GM18867 (cell line): ENCODE measurements at regions not wholly inside any gene's neighbourhood (a gene's known extent, or its start where the extent isn't known, plus 50 kb on each side); places are given as distances from the start of the nearest gene placed in this dataset.
"Not testable (repeated sequence)": the region's sequence is repeated elsewhere in the genome, so short reads cannot be mapped to it uniquely, and the experiment has no call there.

Experiments
- ATAC-seq: cut with Tn5 transposase; IDR thresholded peaks from one replicate; pipeline ENCODE4 v1.9.1; 2021; ENCODE audit warnings: mild to moderate bottlenecking, moderate library complexity; ENCODE audit not compliant: unreplicated experiment

DNA sequence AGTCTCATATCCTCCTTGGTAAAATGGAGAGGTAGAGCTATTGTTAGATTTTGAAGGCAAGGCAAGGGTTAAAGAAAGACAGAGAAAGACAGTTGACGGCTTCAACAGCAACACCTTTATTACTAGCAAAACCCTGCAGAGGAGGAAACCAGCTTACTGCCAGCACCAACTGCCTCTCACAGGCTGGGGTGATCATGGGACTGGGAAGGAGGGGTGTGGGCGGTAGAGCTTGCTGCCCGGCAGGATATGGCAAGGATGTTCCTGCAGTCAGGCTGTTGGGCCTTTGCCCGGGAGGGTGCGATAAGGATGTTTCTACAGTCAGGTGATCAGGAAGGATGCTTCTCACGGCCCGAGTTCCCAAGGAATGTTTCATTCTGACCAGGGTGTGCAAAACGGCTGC, 310.0 kb downstream of the FOXD4L4 start:
- not testable (repeated sequence) for ATAC-seq

DNA sequence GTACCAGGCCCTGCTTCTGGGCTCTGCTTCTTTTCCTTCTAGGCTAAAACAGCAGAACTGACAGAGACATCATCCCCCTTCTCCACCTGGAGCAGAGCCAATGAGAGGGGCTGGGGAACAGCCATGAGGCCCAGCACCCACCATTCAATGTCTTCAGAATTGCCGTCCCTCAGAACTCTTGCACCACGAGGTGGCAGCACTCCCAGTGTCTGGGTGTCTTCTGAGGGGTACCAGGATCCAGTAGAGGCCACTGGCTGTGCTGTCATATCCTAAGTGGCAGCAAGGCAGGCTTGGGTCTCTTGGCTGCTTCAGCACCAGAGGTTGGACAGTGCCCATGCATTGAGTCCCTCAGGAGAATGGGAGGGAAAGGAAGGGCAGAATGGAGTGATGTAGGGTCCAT, 312.8 kb downstream of the FOXD4L4 start:
- ATAC-seq, result peak; percentile 58

DNA sequence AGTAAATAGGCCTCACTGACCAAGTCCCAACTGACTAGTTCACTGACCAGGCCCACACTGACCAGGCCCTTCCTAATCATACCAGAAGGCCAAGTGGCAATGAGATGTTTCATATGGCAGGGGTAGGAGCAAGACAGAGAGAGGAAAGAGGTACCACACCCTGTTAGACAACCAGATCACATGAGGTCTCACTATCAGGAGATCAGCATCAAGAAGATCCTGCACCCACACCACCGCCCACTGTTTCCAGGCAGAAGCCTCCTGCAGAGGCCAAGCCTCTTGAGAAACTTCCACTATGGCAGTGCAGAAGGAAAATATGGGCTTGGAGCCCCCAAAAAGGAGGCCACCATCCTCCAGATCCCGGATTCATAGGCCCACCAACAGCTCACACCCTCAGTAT, 317.8 kb downstream of the FOXD4L4 start:
- ATAC-seq, result not testable (repeated sequence)

- not testable (repeated sequence) for ATAC-seq
Observed at GRCh38 chr9:66060681-66061080, 323.7 kb downstream of the FOXD4L4 start.

DNA sequence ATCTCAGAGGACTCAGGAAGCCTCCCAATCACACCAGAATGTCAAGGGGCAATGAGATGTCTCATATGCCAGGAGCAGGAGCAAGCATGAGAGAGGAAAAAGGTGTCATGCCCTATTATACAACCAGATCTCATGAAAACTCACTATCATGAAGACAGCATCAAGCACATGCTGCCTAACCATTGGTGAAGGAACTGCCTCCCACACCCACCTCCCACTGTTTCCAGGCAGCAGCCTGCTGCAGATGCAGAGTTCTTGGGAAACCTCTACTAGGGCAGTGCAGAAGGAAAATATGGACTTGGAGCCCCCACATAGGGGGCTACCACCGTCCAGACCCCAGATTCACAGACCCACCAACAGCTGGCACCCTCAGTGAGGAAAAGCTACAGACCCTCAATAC, 326.9 kb downstream of the FOXD4L4 start:
- ATAC-seq, result not testable (repeated sequence)

- ATAC-seq, result not testable (repeated sequence)
Observed at GRCh38 chr9:66065735-66066134, 328.8 kb downstream of the FOXD4L4 start.

GRCh38 chr9:66067231-66067630, 330.3 kb downstream of the FOXD4L4 start:
- ATAC-seq, result not testable (repeated sequence)

DNA sequence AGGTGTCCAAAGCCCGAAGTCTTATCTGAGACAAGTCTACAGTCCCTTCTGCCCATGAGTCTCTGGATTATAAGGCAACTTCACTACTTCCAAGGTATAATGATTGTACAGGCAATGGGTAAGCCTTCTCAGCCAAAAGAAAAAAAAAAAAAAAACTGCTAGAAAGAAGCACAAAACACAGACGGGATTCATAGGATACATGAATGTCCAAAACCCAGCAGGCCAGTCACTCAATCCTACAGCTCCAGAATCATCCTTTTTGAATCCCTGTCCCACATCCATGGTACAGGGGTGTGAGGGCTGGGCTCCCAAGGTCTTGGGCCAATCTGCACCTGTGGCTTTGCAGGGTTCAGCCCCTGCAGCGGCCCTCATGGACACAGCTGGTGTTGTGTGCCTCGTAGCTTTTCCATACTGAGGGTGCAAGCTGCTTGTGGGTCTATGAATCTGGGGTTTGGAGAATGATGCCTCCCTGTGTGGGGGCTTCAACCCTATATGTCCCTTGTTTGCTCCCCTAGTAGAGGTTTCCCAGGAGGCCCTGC, 331.6 kb downstream of the FOXD4L4 start:
- ATAC-seq, result not testable (repeated sequence)

- not testable (repeated sequence) for ATAC-seq
Observed at GRCh38 chr9:66069025-66069424, 332.1 kb downstream of the FOXD4L4 start.

- ATAC-seq, result not testable (repeated sequence)
Observed at GRCh38 chr9:66073111-66073510, 336.2 kb downstream of the FOXD4L4 start.

GRCh38 chr9:66082811-66083210, 345.9 kb downstream of the FOXD4L4 start:
- ATAC-seq, result not testable (repeated sequence)
